ENCODE measurements at regions not wholly inside any gene's neighbourhood (a gene's known extent, or its start where the extent isn't known, plus 50 kb on each side); places are given as distances from the start of the nearest gene placed in this dataset.

- H3K4me3 ChIP-seq = no peak overlapping the region
- WGBS (ENCODE audit: insufficient coverage, low coverage, missing lambda C conversion rate) = 93% methylated on average over 1 of the region's 1 CpG
- no peaks in the 10 kb centered on the region for H3K9me1 ChIP-seq (ENCODE audit: control insufficient read depth, insufficient read depth, low read length)
- ChIA-PET POLR2A (interaction anchor here (1.4 kb wide), 1 partner anchor 15 kb away, joined by 8 read pairs; no protein-coding TSS in a partner anchor), CTCF (ENCODE audit: low intra/inter-chr PET ratio) (no interaction called here)
- no peak overlapping the region for H3K9ac ChIP-seq (ENCODE audit: insufficient read depth in 1 of 2, low read depth in 2 of 2, low read length in 2 of 2)
- in situ Hi-C loops (cut with MboI) (no loop called here), intact Hi-C loops (cut with micrococcal nuclease) (no loop called here)
- no peaks in the 10 kb centered on the region for H3K79me2 ChIP-seq (ENCODE audit: control insufficient read depth, insufficient read depth, low read length)
- no peaks in the 10 kb centered on the region for H3K9me3 ChIP-seq (replicated peaks; ENCODE audit: control insufficient read depth, insufficient read depth, low read depth, low read length)
- ATAC-seq (no peak), DNase-seq (ENCODE audit: extremely low read depth in 1 of 4, low spot score in 3 of 4) (no peak), FAIRE-seq (no peak)
- no peaks in the 10 kb centered on the region for H3K27me3 ChIP-seq (ENCODE audit: control insufficient read depth in 2 of 2, insufficient read depth in 2 of 2, low read length in 2 of 2)
- H3K4me1 ChIP-seq (replicated peaks in 1 of 2; ENCODE audit: control insufficient read depth in 2 of 2, insufficient read depth in 2 of 2, low read length in 2 of 2) = peaks cover 3 to 13% of the 10 kb centered on the region in 2 experiments; a peak in 3 of 5 replicates
- H2AFZ ChIP-seq (ENCODE audit: low read depth, low read length) = no peak overlapping the region
- H3K27ac ChIP-seq (ENCODE audit: extremely low read depth, low read depth, low read length) = no peak overlapping the region
- BruUV-seq (replicated peaks) = no TSS peak
- no peak overlapping the region for H3K4me2 ChIP-seq (ENCODE audit: insufficient read depth, low read length)
- H3K36me3 ChIP-seq (ENCODE audit: control insufficient read depth, insufficient read depth, low read length) = no peaks in the 10 kb centered on the region
- no peaks in the 10 kb centered on the region for H4K20me1 ChIP-seq (replicated peaks; ENCODE audit: control insufficient read depth, insufficient read depth, low read length)
- no peak for TF ChIP-seq ZNF316 (IDR thresholded peaks at IDR 0.05)
- TF ChIP-seq ZFP1 (CRISPR knock-in tag; IDR thresholded peaks at IDR 0.05) = no peak
- no peak for TF ChIP-seq MED1 (CRISPR knock-in tag; IDR thresholded peaks at IDR 0.05; ENCODE audit: borderline replicate concordance)
- TF ChIP-seq CHAMP1 (IDR thresholded peaks at IDR 0.05) = no peak
- TF ChIP-seq CBFA2T2 (conservative IDR thresholded peaks at IDR 0.05) = no peak
- no peak for TF ChIP-seq ZNF121 (CRISPR knock-in tag; conservative IDR thresholded peaks at IDR 0.05)
- no peak for TF ChIP-seq ZNF12 (CRISPR knock-in tag; IDR thresholded peaks at IDR 0.05)
- no peak for TF ChIP-seq ZNF644 (tag; IDR thresholded peaks at IDR 0.05; ENCODE audit: low read depth)
- no peak for TF ChIP-seq SFPQ (IDR thresholded peaks at IDR 0.05; ENCODE audit: low read depth, low read length)
- no peak for TF ChIP-seq FOXM1 (IDR thresholded peaks at IDR 0.05; ENCODE audit: low read depth)
- TF ChIP-seq FOXM1 (CRISPR knock-in tag; IDR thresholded peaks at IDR 0.05; ENCODE audit: low read depth) = no peak
- TF ChIP-seq, protein P1, sequence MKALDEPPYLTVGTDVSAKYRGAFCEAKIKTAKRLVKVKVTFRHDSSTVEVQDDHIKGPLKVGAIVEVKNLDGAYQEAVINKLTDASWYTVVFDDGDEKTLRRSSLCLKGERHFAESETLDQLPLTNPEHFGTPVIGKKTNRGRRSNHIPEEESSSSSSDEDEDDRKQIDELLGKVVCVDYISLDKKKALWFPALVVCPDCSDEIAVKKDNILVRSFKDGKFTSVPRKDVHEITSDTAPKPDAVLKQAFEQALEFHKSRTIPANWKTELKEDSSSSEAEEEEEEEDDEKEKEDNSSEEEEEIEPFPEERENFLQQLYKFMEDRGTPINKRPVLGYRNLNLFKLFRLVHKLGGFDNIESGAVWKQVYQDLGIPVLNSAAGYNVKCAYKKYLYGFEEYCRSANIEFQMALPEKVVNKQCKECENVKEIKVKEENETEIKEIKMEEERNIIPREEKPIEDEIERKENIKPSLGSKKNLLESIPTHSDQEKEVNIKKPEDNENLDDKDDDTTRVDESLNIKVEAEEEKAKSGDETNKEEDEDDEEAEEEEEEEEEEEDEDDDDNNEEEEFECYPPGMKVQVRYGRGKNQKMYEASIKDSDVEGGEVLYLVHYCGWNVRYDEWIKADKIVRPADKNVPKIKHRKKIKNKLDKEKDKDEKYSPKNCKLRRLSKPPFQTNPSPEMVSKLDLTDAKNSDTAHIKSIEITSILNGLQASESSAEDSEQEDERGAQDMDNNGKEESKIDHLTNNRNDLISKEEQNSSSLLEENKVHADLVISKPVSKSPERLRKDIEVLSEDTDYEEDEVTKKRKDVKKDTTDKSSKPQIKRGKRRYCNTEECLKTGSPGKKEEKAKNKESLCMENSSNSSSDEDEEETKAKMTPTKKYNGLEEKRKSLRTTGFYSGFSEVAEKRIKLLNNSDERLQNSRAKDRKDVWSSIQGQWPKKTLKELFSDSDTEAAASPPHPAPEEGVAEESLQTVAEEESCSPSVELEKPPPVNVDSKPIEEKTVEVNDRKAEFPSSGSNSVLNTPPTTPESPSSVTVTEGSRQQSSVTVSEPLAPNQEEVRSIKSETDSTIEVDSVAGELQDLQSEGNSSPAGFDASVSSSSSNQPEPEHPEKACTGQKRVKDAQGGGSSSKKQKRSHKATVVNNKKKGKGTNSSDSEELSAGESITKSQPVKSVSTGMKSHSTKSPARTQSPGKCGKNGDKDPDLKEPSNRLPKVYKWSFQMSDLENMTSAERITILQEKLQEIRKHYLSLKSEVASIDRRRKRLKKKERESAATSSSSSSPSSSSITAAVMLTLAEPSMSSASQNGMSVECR (CRISPR knock-in tag; IDR thresholded peaks at IDR 0.05) = no peak
- no peak for TF ChIP-seq POLR3G (IDR thresholded peaks at IDR 0.05; ENCODE audit: extremely low read depth, insufficient read length, insufficient replicate concordance)
- no peak for TF ChIP-seq ASH1L (IDR thresholded peaks at IDR 0.05; ENCODE audit: borderline replicate concordance, low read depth, partially characterized antibody)
These were observed 116.9 kb upstream of the FOXN2 start for GRCh38 chr2:48197618-48198017.

Measured in K562 (cell line).